Neural progenitor cell (in vitro differentiated cells): ENCODE measurements at regions not wholly inside any gene's neighbourhood (a gene's known extent, or its start where the extent isn't known, plus 50 kb on each side); places are given as distances from the start of the nearest gene placed in this dataset.
A peak's percentile ranks its signal among the peaks of the same experiment; 100 is the strongest.

Experiments used
- DNase-seq: peaks from one replicate; pipeline ENCODE4 v3.0.0-alpha.2; 2016; ENCODE audit warnings: low spot score
- H2AFZ ChIP-seq: fragments of 200-600 bp; sonication (generic); replicated peaks from 2 replicates; pipeline ENCODE4 v1.6.1; 2016; ENCODE audit warnings: antibody characterized with exemption
- H3F3A ChIP-seq: fragments of 200-600 bp; sonication (generic); 2 replicates; pipeline ENCODE4 v1.6.1; 2016; ENCODE audit warnings: antibody characterized with exemption, low read depth
- H3K27ac ChIP-seq: fragments of 200-600 bp; sonication (generic); 2 replicates; pipeline ENCODE4 v1.5.1; 2016; ENCODE audit warnings: mild to moderate bottlenecking
- H3K27me3 ChIP-seq: fragments of 200-600 bp; sonication (generic); 2 replicates; pipeline ENCODE4 v1.6.1; 2016; ENCODE audit warnings: mild to moderate bottlenecking, moderate library complexity
- H3K36me3 ChIP-seq: fragments of 200-600 bp; sonication (generic); 2 replicates; pipeline ENCODE4 v1.5.1; 2016
- H3K4me1 ChIP-seq: fragments of 200-600 bp; sonication (generic); 2 replicates; pipeline ENCODE4 v1.6.1; 2016; ENCODE audit warnings: mixed run types
- H3K4me2 ChIP-seq: fragments of 200-600 bp; sonication (generic); 2 replicates; pipeline ENCODE4 v1.6.1; 2016
- H3K4me3 ChIP-seq: fragments of 200-600 bp; sonication (generic); 2 replicates; pipeline ENCODE4 v1.5.1; 2016
- H3K79me2 ChIP-seq: fragments of 200-600 bp; sonication (generic); 2 replicates; pipeline ENCODE4 v1.6.1; 2016; ENCODE audit warnings: low read depth
- H3K9ac ChIP-seq: fragments of 200-600 bp; sonication (generic); 2 replicates; pipeline ENCODE4 v1.6.1; 2016
- H3K9me3 ChIP-seq: fragments of 200-600 bp; sonication (generic); 2 replicates; pipeline ENCODE4 v1.5.1; 2016; ENCODE audit warnings: low read depth
- H4K20me1 ChIP-seq: fragments of 200-600 bp; sonication (generic); 2 replicates; pipeline ENCODE4 v1.6.1; 2016; ENCODE audit warnings: low read depth
- H3K27ac Mint-ChIP-seq: 3 replicates; pipeline ENCODE4 v1.8.0; 2021; ENCODE audit warnings: mixed read lengths
- H3K27me3 Mint-ChIP-seq: 2 replicates; pipeline ENCODE4 v1.8.0; 2022; ENCODE audit warnings: low read depth, mild to moderate bottlenecking, inconsistent platforms, moderate library complexity, mixed read lengths; ENCODE audit not compliant: insufficient read depth
- H3K36me3 Mint-ChIP-seq: 3 replicates; pipeline ENCODE4 v1.8.0; 2021; ENCODE audit warnings: mixed read lengths
- H3K4me1 Mint-ChIP-seq: 3 replicates; pipeline ENCODE4 v1.8.0; 2021; ENCODE audit warnings: mixed read lengths
- H3K4me3 Mint-ChIP-seq: 3 replicates; pipeline ENCODE4 v1.8.0; 2021; ENCODE audit warnings: mild to moderate bottlenecking, moderate library complexity, mixed read lengths
- H3K9me3 Mint-ChIP-seq: 3 replicates; pipeline ENCODE4 v1.8.0; 2020; ENCODE audit warnings: mixed read lengths
- CTCF ChIP-seq: fragments of 200-600 bp; sonication (generic); IDR thresholded peaks from 2 replicates; pipeline ENCODE4 v1.5.1; 2017; ENCODE audit warnings: antibody characterized with exemption, mild to moderate bottlenecking
- EZH2 ChIP-seq: fragments of 200-600 bp; sonication (generic); IDR thresholded peaks from 2 replicates; pipeline ENCODE4 v1.6.1; 2017; ENCODE audit warnings: antibody characterized with exemption, mild to moderate bottlenecking, moderate library complexity
- EZH2phosphoT487 ChIP-seq: fragments of 200-600 bp; sonication (generic); IDR thresholded peaks from 2 replicates; pipeline ENCODE4 v1.6.1; 2017; ENCODE audit warnings: antibody characterized with exemption

GRCh38 chr9:90368928-90369327 lies 273.7 kb downstream of the DIRAS2 start:
- no peaks in the 10 kb centered on the region for H3K27me3 Mint-ChIP-seq

GRCh38 chr9:90379771-90380170 lies 262.9 kb downstream of the DIRAS2 start:
- Histone ChIP-seq H3K4me2 (no peak overlapping the region), H3K36me3 (no peaks in the 10 kb centered on the region), H3K27me3 (no peaks in the 10 kb centered on the region), H4K20me1 (no peaks in the 10 kb centered on the region), H3K9ac (no peak overlapping the region), H3K79me2 (no peaks in the 10 kb centered on the region), H3K4me1 (no peaks in the 10 kb centered on the region), H3K27ac (no peak overlapping the region), H2AFZ (peak overlapping the region; percentile 6), H3K9me3 (no peaks in the 10 kb centered on the region), H3F3A (no peaks in the 10 kb centered on the region), H3K4me3 (no peak overlapping the region)
- Mint-ChIP-seq H3K36me3 (no peaks in the 10 kb centered on the region), H3K4me1 (peaks cover 14% of the 10 kb centered on the region), H3K27ac (no peak overlapping the region), H3K27me3 (no peaks in the 10 kb centered on the region), H3K4me3 (no peak overlapping the region), H3K9me3 (peaks cover 2% of the 10 kb centered on the region)
- no peak for DNase-seq
- TF ChIP-seq CTCF: no peak
- TF ChIP-seq EZH2: no peak
- no peak for TF ChIP-seq EZH2phosphoT487

More at GRCh38 chr9:90368928-90369327, 273.7 kb downstream of the DIRAS2 start:
- no peaks in the 10 kb centered on the region for H3K9me3 Mint-ChIP-seq
- no peak overlapping the region for H3K4me3 Mint-ChIP-seq
- H3K36me3 Mint-ChIP-seq: no peaks in the 10 kb centered on the region
- no peak overlapping the region for H3K4me3 ChIP-seq
- H3K9ac ChIP-seq: no peak overlapping the region
- no peaks in the 10 kb centered on the region for H3K4me1 Mint-ChIP-seq
- peaks cover 10% of the 10 kb centered on the region for H3K4me1 ChIP-seq
- H3K27ac Mint-ChIP-seq: no peak overlapping the region
- DNase-seq: no peak
- H3K36me3 ChIP-seq: no peaks in the 10 kb centered on the region
- H3K79me2 ChIP-seq: no peaks in the 10 kb centered on the region
- no peaks in the 10 kb centered on the region for H3F3A ChIP-seq
- H3K9me3 ChIP-seq: no peaks in the 10 kb centered on the region
- H3K4me2 ChIP-seq: no peak overlapping the region
- TF ChIP-seq CTCF: no peak
- no peak for TF ChIP-seq EZH2phosphoT487
- TF ChIP-seq EZH2: no peak
- H3K27ac ChIP-seq: no peak overlapping the region
- no peaks in the 10 kb centered on the region for H4K20me1 ChIP-seq
- no peaks in the 10 kb centered on the region for H3K27me3 ChIP-seq
- no peak overlapping the region for H2AFZ ChIP-seq

GRCh38 chr9:90385146-90385545 lies 257.5 kb downstream of the DIRAS2 start:
- no peak overlapping the region for H3K9ac ChIP-seq
- no peak for DNase-seq
- Mint-ChIP-seq H3K4me1 (peaks cover 15% of the 10 kb centered on the region), H3K27ac (no peak overlapping the region), H3K4me3 (no peak overlapping the region), H3K36me3 (no peaks in the 10 kb centered on the region), H3K27me3 (no peaks in the 10 kb centered on the region), H3K9me3 (no peaks in the 10 kb centered on the region)
- H3K4me2 ChIP-seq: no peak overlapping the region
- H3K27me3 ChIP-seq: no peaks in the 10 kb centered on the region
- H3K36me3 ChIP-seq: no peaks in the 10 kb centered on the region
- H3K4me1 ChIP-seq: no peaks in the 10 kb centered on the region
- H2AFZ ChIP-seq: no peak overlapping the region
- H3K9me3 ChIP-seq: no peaks in the 10 kb centered on the region
- no peak overlapping the region for H3K4me3 ChIP-seq
- no peaks in the 10 kb centered on the region for H3K79me2 ChIP-seq
- H3K27ac ChIP-seq: no peak overlapping the region
- H4K20me1 ChIP-seq: no peaks in the 10 kb centered on the region
- TF ChIP-seq CTCF (no peak), EZH2 (no peak), EZH2phosphoT487 (no peak)
- no peaks in the 10 kb centered on the region for H3F3A ChIP-seq
